Endodermal cell (in vitro differentiated cells): ENCODE measurements at regions not wholly inside any gene's neighbourhood (a gene's known extent, or its start where the extent isn't known, plus 50 kb on each side); places are given as distances from the start of the nearest gene placed in this dataset.

ENCODE experiments used
- DNase-seq: peaks from one replicate; pipeline ENCODE4 v3.0.0-alpha.2; 2017
- H3K27ac ChIP-seq: 2 replicates; pipeline ENCODE4 v1.5.1; 2013; ENCODE audit warnings: mild to moderate bottlenecking, low read depth, low read length, moderate library complexity
- H3K27me3 ChIP-seq: 2 replicates; pipeline ENCODE4 v1.6.1; 2013; ENCODE audit warnings: mild to moderate bottlenecking, low read length, moderate library complexity; ENCODE audit not compliant: insufficient read depth, control insufficient read depth, poor library complexity, severe bottlenecking
- H3K36me3 ChIP-seq: 2 replicates; pipeline ENCODE4 v1.7.0; 2013; ENCODE audit warnings: mild to moderate bottlenecking, low read length, moderate library complexity; ENCODE audit not compliant: control insufficient read depth, insufficient read depth
- H3K4me1 ChIP-seq: one replicate; pipeline ENCODE4 v1.7.0; 2013; ENCODE audit warnings: low read length; ENCODE audit not compliant: control insufficient read depth, insufficient read depth
- H3K4me3 ChIP-seq: 2 replicates; pipeline ENCODE4 v1.5.1; 2013; ENCODE audit warnings: mild to moderate bottlenecking, low read length, moderate library complexity
- H3K9ac ChIP-seq: 2 replicates; pipeline ENCODE4 v1.6.1; 2013; ENCODE audit warnings: mild to moderate bottlenecking, low read length, moderate library complexity; ENCODE audit not compliant: poor library complexity, severe bottlenecking; ENCODE audit errors: extremely low read depth
- H3K9me3 ChIP-seq: 2 replicates; pipeline ENCODE4 v1.6.1; 2013; ENCODE audit warnings: mild to moderate bottlenecking, low read length, moderate library complexity; ENCODE audit not compliant: control insufficient read depth
- H3K27ac Mint-ChIP-seq: 2 replicates; pipeline ENCODE4 v1.8.0; 2020; ENCODE audit warnings: mixed read lengths
- H3K27me3 Mint-ChIP-seq: 2 replicates; pipeline ENCODE4 v1.8.0; 2021; ENCODE audit warnings: mild to moderate bottlenecking, mixed read lengths; ENCODE audit not compliant: insufficient read depth
- H3K36me3 Mint-ChIP-seq: 2 replicates; pipeline ENCODE4 v1.8.0; 2020; ENCODE audit warnings: low read depth, mixed read lengths
- H3K4me1 Mint-ChIP-seq: 2 replicates; pipeline ENCODE4 v1.8.0; 2020; ENCODE audit warnings: mixed read lengths
- H3K4me3 Mint-ChIP-seq: 2 replicates; pipeline ENCODE4 v1.8.0; 2020; ENCODE audit warnings: mild to moderate bottlenecking, moderate library complexity, mixed read lengths
- H3K9me3 Mint-ChIP-seq: 2 replicates; pipeline ENCODE4 v1.8.0; 2020; ENCODE audit warnings: mild to moderate bottlenecking, mixed read lengths
- CTCF ChIP-seq: fragments of 200-600 bp; sonication (generic); conservative IDR thresholded peaks from 2 replicates; pipeline ENCODE4 v1.5.0; 2021; ENCODE audit warnings: antibody characterized with exemption, mild to moderate bottlenecking
- WGBS, 2 experiments: methylation state at CpG; one replicate each; pipeline versions ENCODE4 v1.1.5 to v1.1.7; 2013; ENCODE audit warnings: missing lambda C conversion rate in 2 of 2, mixed read lengths in 1 of 2; ENCODE audit not compliant: insufficient coverage in 1 of 2, insufficient read length in 1 of 2; 5-methylcytosine and 5-hydroxymethylcytosine counted together

GRCh38 chr12:116456330-116457082, 102.7 kb upstream of the MAP1LC3B2 start:
- no peak for TF ChIP-seq CTCF
- Mint-ChIP-seq H3K36me3 (no peaks in the 10 kb centered on the region), H3K27me3 (no peaks in the 10 kb centered on the region)

GRCh38 chr12:116458492-116458891, 100.7 kb upstream of the MAP1LC3B2 start:
- Histone ChIP-seq H3K27ac (no peak overlapping the region), H3K27me3 (no peaks in the 10 kb centered on the region), H3K4me1 (no peaks in the 10 kb centered on the region), H3K36me3 (no peaks in the 10 kb centered on the region), H3K9me3 (no peaks in the 10 kb centered on the region), H3K9ac (no peak overlapping the region), H3K4me3 (no peak overlapping the region)
- 96 to 98% methylated on average over 4 to 12 of the region's 12 CpGs for WGBS, 2 experiments
- Mint-ChIP-seq H3K4me3 (no peak overlapping the region), H3K27ac (no peak overlapping the region), H3K4me1 (peaks cover 13% of the 10 kb centered on the region), H3K9me3 (no peaks in the 10 kb centered on the region), H3K36me3 (no peaks in the 10 kb centered on the region), H3K27me3 (no peaks in the 10 kb centered on the region)
- TF ChIP-seq CTCF = no peak
- DNase-seq = no peak

More at GRCh38 chr12:116456330-116457082, 102.7 kb upstream of the MAP1LC3B2 start:
- Mint-ChIP-seq H3K4me1 (peaks cover 13% of the 10 kb centered on the region), H3K9me3 (no peaks in the 10 kb centered on the region), H3K4me3 (no peak overlapping the region), H3K27ac (no peak overlapping the region)
- H3K4me3 ChIP-seq = no peak overlapping the region
- no peaks in the 10 kb centered on the region for H3K4me1 ChIP-seq
- WGBS, 2 experiments = 80 to 83% methylated on average over 8 to 12 of the region's 15 CpGs
- no peaks in the 10 kb centered on the region for H3K27me3 ChIP-seq
- H3K36me3 ChIP-seq = no peaks in the 10 kb centered on the region
- DNase-seq = peak; percentile 61
- H3K9ac ChIP-seq = no peak overlapping the region
- peak overlapping the region; percentile 73 for H3K27ac ChIP-seq
- H3K9me3 ChIP-seq = no peaks in the 10 kb centered on the region

GRCh38 chr12:116459011-116459875, 99.9 kb upstream of the MAP1LC3B2 start:
- Histone ChIP-seq H3K9me3 (no peaks in the 10 kb centered on the region), H3K9ac (no peak overlapping the region), H3K4me1 (no peaks in the 10 kb centered on the region), H3K27ac (no peak overlapping the region), H3K36me3 (no peaks in the 10 kb centered on the region), H3K4me3 (no peak overlapping the region), H3K27me3 (no peaks in the 10 kb centered on the region)
- no peak overlapping the region for H3K4me3 Mint-ChIP-seq
- no peak for DNase-seq
- H3K4me1 Mint-ChIP-seq = peaks cover 13% of the 10 kb centered on the region
- H3K27ac Mint-ChIP-seq = no peak overlapping the region
- no peak for TF ChIP-seq CTCF
- 90% methylated on average over 13 to 21 of the region's 21 CpGs for WGBS, 2 experiments
- no peaks in the 10 kb centered on the region for H3K27me3 Mint-ChIP-seq
- H3K36me3 Mint-ChIP-seq = no peaks in the 10 kb centered on the region
- H3K9me3 Mint-ChIP-seq = no peaks in the 10 kb centered on the region
